PC-3 (cell line): ENCODE measurements at regions not wholly inside any gene's neighbourhood (a gene's known extent, or its start where the extent isn't known, plus 50 kb on each side); places are given as distances from the start of the nearest gene placed in this dataset.

Experiments used
- ATAC-seq: fragments of 200-7000 bp; cut with Tn5 transposase; 2 replicates; pipeline ENCODE4 v1.9.1; 2020; ENCODE audit warnings: mild to moderate bottlenecking, moderate library complexity
- BruUV-seq: library from RNA; stranded (reverse); fragments of 400-500 nt; replicated peaks from 2 replicates; lab custom pipeline; 2021; lab: Mats Ljungman, UMichigan
- CTCF ChIA-PET: fragments of 300-600 bp; sonication (Branson Sonifier 250); formaldehyde crosslinking; loops from one replicate; lab custom pipeline; 2022; ENCODE audit warnings: antibody characterized with exemption; lab: Charles Lee
- POLR2A ChIA-PET: fragments of 300-600 bp; sonication (Branson Sonifier 250); formaldehyde crosslinking; loops from one replicate; lab custom pipeline; 2022; ENCODE audit warnings: antibody characterized with exemption; ENCODE audit not compliant: unreplicated experiment; lab: Charles Lee
- DNase-seq: peaks from one replicate; pipeline ENCODE4 v3.0.0-alpha.2; 2015
- H2AFZ ChIP-seq: fragments of 300-600 bp; sonication (generic); 2 replicates; pipeline ENCODE4 v1.6.0; 2016; ENCODE audit warnings: antibody characterized with exemption, low read length
- H3F3A ChIP-seq: fragments of 300-600 bp; sonication (generic); one replicate; pipeline ENCODE4 v1.6.0; 2017; ENCODE audit warnings: antibody characterized with exemption, low read length, control low read depth, mild to moderate bottlenecking; ENCODE audit not compliant: unreplicated experiment
- H3K27ac ChIP-seq: fragments of 300-600 bp; sonication (generic); 2 replicates; pipeline ENCODE4 v1.5.1; 2016; ENCODE audit warnings: mild to moderate bottlenecking, low read length
- H3K27me3 ChIP-seq: fragments of 300-600 bp; sonication (generic); 2 replicates; pipeline ENCODE4 v1.6.1; 2016; ENCODE audit warnings: low read length, mixed read lengths
- H3K36me3 ChIP-seq: fragments of 300-600 bp; sonication (generic); 2 replicates; pipeline ENCODE4 v1.6.1; 2016; ENCODE audit warnings: low read depth, mixed run types, low read length, mixed read lengths
- H3K4me1 ChIP-seq: fragments of 300-600 bp; sonication (generic); 2 replicates; pipeline ENCODE4 v1.5.1; 2016; ENCODE audit warnings: low read length; ENCODE audit not compliant: insufficient read depth
- H3K4me2 ChIP-seq: fragments of 300-600 bp; sonication (generic); 2 replicates; pipeline ENCODE4 v1.6.0; 2016; ENCODE audit warnings: low read length
- H3K4me3 ChIP-seq: fragments of 300-600 bp; sonication (generic); 2 replicates; pipeline ENCODE4 v1.5.1; 2016; ENCODE audit warnings: mild to moderate bottlenecking, low read length, mixed read lengths
- H3K79me2 ChIP-seq: fragments of 300-600 bp; sonication (generic); 2 replicates; pipeline ENCODE4 v1.6.1; 2017; ENCODE audit warnings: low read length, mixed read lengths
- H3K9ac ChIP-seq: fragments of 300-600 bp; sonication (generic); 2 replicates; pipeline ENCODE4 v1.6.0; 2016; ENCODE audit warnings: mild to moderate bottlenecking, low read length
- H3K9me2 ChIP-seq: fragments of 300-600 bp; sonication (generic); replicated peaks from 2 replicates; pipeline ENCODE4 v1.6.1; 2016; ENCODE audit warnings: mixed run types, low read length, mixed read lengths
- H3K9me3 ChIP-seq: fragments of 300-600 bp; sonication (generic); 2 replicates; pipeline ENCODE4 v1.6.1; 2016; ENCODE audit warnings: low read length, mixed read lengths
- H4K20me1 ChIP-seq: fragments of 300-600 bp; sonication (generic); 2 replicates; pipeline ENCODE4 v1.6.1; 2016; ENCODE audit warnings: low read length, mixed read lengths
- CTCF ChIP-seq: fragments of 300-600 bp; sonication (generic); conservative IDR thresholded peaks from 2 replicates; pipeline ENCODE4 v1.5.1; 2017; ENCODE audit warnings: antibody characterized with exemption, low read depth, mild to moderate bottlenecking, low read length
- EZH2 ChIP-seq: fragments of 300-600 bp; sonication (generic); IDR thresholded peaks from one replicate; pipeline ENCODE4 v1.6.1; 2017; ENCODE audit warnings: antibody characterized with exemption, mild to moderate bottlenecking, low read length; ENCODE audit not compliant: unreplicated experiment
- EZH2phosphoT487 ChIP-seq: fragments of 300-600 bp; sonication (generic); IDR thresholded peaks from 2 replicates; pipeline ENCODE4 v1.6.1; 2018; ENCODE audit warnings: mild to moderate bottlenecking, antibody characterized with exemption, low read length, borderline replicate concordance
- intact Hi-C: fragments of 100-400 bp; cut with micrococcal nuclease; formaldehyde crosslinking; loops from 2 replicates; pipeline ENCODE4 v1.9.0; 2023

- CTCF ChIA-PET = no interaction called here
- Histone ChIP-seq H3K9ac (no peak overlapping the region), H3K4me1 (no peaks in the 10 kb centered on the region), H3K4me3 (no peak overlapping the region), H3K79me2 (no peaks in the 10 kb centered on the region), H2AFZ (no peak overlapping the region), H3F3A (no peaks in the 10 kb centered on the region), H3K9me3 (no peaks in the 10 kb centered on the region), H3K27ac (no peak overlapping the region), H3K36me3 (no peaks in the 10 kb centered on the region), H3K9me2 (no peaks in the 10 kb centered on the region), H3K27me3 (no peaks in the 10 kb centered on the region), H4K20me1 (no peaks in the 10 kb centered on the region), H3K4me2 (no peak overlapping the region)
- DNase-seq (no peak), ATAC-seq (no peak)
- intact Hi-C loops = no loop called here
- TF ChIP-seq EZH2phosphoT487 = no peak
- no peak for TF ChIP-seq CTCF
- TF ChIP-seq EZH2 = no peak
- no TSS peak for BruUV-seq
- POLR2A ChIA-PET = no interaction called here
Measured at GRCh38 chr4:131119661-131120060, 2023.7 kb downstream of the C4orf33 start.

- POLR2A ChIA-PET = no interaction called here
- Histone ChIP-seq H3K4me2 (no peak overlapping the region), H3K4me3 (no peak overlapping the region), H3K9me2 (no peaks in the 10 kb centered on the region), H3K79me2 (no peaks in the 10 kb centered on the region), H2AFZ (no peak overlapping the region), H3K27ac (no peak overlapping the region), H3K36me3 (no peaks in the 10 kb centered on the region), H4K20me1 (no peaks in the 10 kb centered on the region), H3K9me3 (no peaks in the 10 kb centered on the region), H3K4me1 (no peaks in the 10 kb centered on the region), H3F3A (no peaks in the 10 kb centered on the region), H3K9ac (no peak overlapping the region), H3K27me3 (no peaks in the 10 kb centered on the region)
- TF ChIP-seq CTCF (no peak), EZH2 (no peak), EZH2phosphoT487 (no peak)
- ATAC-seq = no peak
- no peak for DNase-seq
- CTCF ChIA-PET = no interaction called here
- intact Hi-C loops = no loop called here
- BruUV-seq = no TSS peak
Measured at GRCh38 chr4:131137196-131137595, 2011.9 kb upstream of the PCDH10 start.

GRCh38 chr4:131159261-131159660 is 1989.8 kb upstream of the PCDH10 start:
- CTCF ChIA-PET = no interaction called here
- Histone ChIP-seq H3K4me3 (no peak overlapping the region), H3K79me2 (no peaks in the 10 kb centered on the region), H3K9me2 (no peaks in the 10 kb centered on the region), H3K4me1 (no peaks in the 10 kb centered on the region), H3K4me2 (no peak overlapping the region), H2AFZ (no peak overlapping the region), H3K9me3 (no peaks in the 10 kb centered on the region), H3K27me3 (no peaks in the 10 kb centered on the region), H3K27ac (no peak overlapping the region), H4K20me1 (no peaks in the 10 kb centered on the region), H3F3A (no peaks in the 10 kb centered on the region), H3K36me3 (no peaks in the 10 kb centered on the region), H3K9ac (no peak overlapping the region)
- POLR2A ChIA-PET = no interaction called here
- TF ChIP-seq EZH2 (no peak), EZH2phosphoT487 (no peak), CTCF (no peak)
- DNase-seq (no peak), ATAC-seq (no peak)
- intact Hi-C loops = no loop called here
- BruUV-seq = no TSS peak
